Heart left ventricle (tissue), 16 donors: ENCODE measurements at regions not wholly inside any gene's neighbourhood (a gene's known extent, or its start where the extent isn't known, plus 50 kb on each side); places are given as distances from the start of the nearest gene placed in this dataset.

Source experiments
- ATAC-seq, 4 donors: fragments of 200-7000 bp; cut with Tn5 transposase; one replicate each; pipeline ENCODE4 v1.9.1; 2020 to 2022; ENCODE audit warnings: moderate library complexity in 4 of 4, mild to moderate bottlenecking in 3 of 4, moderate number of reproducible peaks in 1 of 4
- DNase-seq, 5 donors: peaks; one replicate each; pipeline ENCODE4 v3.0.0-alpha.2; 2020
- H3K27ac ChIP-seq, 12 donors: fragments of 200-600 bp; sonication (generic) in 4 of 12; one replicate each; pipeline versions ENCODE4 v1.5.0 to v1.8.0; 2016 to 2022; ENCODE audit warnings: mild to moderate bottlenecking in 2 of 12
- H3K27me3 ChIP-seq, 9 donors: fragments of 200-600 bp; sonication (generic) in 2 of 9; one replicate each; pipeline versions ENCODE4 v1.5.1 to v1.8.0; 2016 to 2022; ENCODE audit warnings: mild to moderate bottlenecking in 3 of 9
- H3K36me3 ChIP-seq, 9 donors: fragments of 200-600 bp; sonication (generic) in 2 of 9; one replicate each; pipeline versions ENCODE4 v1.5.0 to v1.8.0; 2018 to 2022; ENCODE audit warnings: mild to moderate bottlenecking in 2 of 9
- H3K4me1 ChIP-seq, 12 donors: fragments of 200-600 bp; sonication (generic) in 4 of 12; one replicate each; pipeline versions ENCODE4 v1.5.0 to v1.8.0; 2016 to 2022; ENCODE audit warnings: mild to moderate bottlenecking in 3 of 12
- H3K4me3 ChIP-seq, 12 donors: fragments of 200-600 bp; sonication (generic) in 4 of 12; one replicate each; pipeline versions ENCODE4 v1.5.0 to v1.8.0; 2017 to 2022; ENCODE audit warnings: mild to moderate bottlenecking in 9 of 12, moderate library complexity in 4 of 12
- H3K9me3 ChIP-seq, 12 donors: fragments of 200-600 bp; sonication (generic) in 4 of 12; one replicate each; pipeline versions ENCODE4 v1.5.0 to v1.8.0; 2016 to 2022; ENCODE audit warnings: mild to moderate bottlenecking in 1 of 12
- POLR2A ChIP-seq, 2 donors: fragments of 450-650 bp; IDR thresholded peaks; one replicate each; pipeline ENCODE4 v1.6.1; 2017; ENCODE audit warnings: antibody characterized with exemption in 2 of 2, mild to moderate bottlenecking in 2 of 2, moderate library complexity in 2 of 2
- WGBS, 4 donors: extraction: QIAGEN DNeasy Blood & Tissue Kit in 2 of 4; methylation state at CpG; one replicate each; pipeline versions ENCODE4 v1.1.5 to v1.1.7; 2013 to 2018; 5-methylcytosine and 5-hydroxymethylcytosine counted together
- intact Hi-C, 10 donors: fragments of 100-400 bp; cut with DNase I; formaldehyde crosslinking; loops; one replicate each; pipeline versions ENCODE4 v1.11.1 to v1.14.2; 2022
- TF ChIP-seq, protein P1 (sequence below), 12 donors: fragments of 200-600 bp; sonication (generic) in 4 of 12; IDR thresholded peaks; one replicate each; pipeline versions ENCODE4 v1.5.0 to v1.8.0; 2018 to 2022; ENCODE audit warnings: antibody characterized with exemption in 12 of 12, mild to moderate bottlenecking in 5 of 12
- donor health status: ischemic (EF 13 %, LVEDD 7.1; RV severe dilation, severe dysfunction).
- donor health status: healthy with polysubstance abuse.
- donor health status: DM: no; HTN: yes; CAD: no.
- donor health status: DM: no; HTN: no; CAD: no.
- donor health status: ischemic (EF 25% LVEDD 6.9; RV normal size, moderate dysfunction).
- donor health status: ischemic (EF 25% LVEDD 5.7; RV mildly dilated, moderate dysfunction).
- donor health status: healthy.
- donor health status: DM: yes; HTN: yes; CAD: no.
- donor health status: ischemic (EF 35%, LVEDD 5.7; RV mildly dilated, moderate dysfunction).
- donor health status: nonischemic (EF 11% LVEDD 7.7; RV severe dilation, severe dysfunction).
- donor health status: DM: yes; HTN: yes; CAD: no.
- donor health status: PGD.
- donor health status: ischemic (EF 29% LVEDD 5.4; RV normal size, mild dysfunction).
- donor health status: nonischemic (EF 23%, LVEDD 6.1; RV moderate dilation, normal function).

DNA sequence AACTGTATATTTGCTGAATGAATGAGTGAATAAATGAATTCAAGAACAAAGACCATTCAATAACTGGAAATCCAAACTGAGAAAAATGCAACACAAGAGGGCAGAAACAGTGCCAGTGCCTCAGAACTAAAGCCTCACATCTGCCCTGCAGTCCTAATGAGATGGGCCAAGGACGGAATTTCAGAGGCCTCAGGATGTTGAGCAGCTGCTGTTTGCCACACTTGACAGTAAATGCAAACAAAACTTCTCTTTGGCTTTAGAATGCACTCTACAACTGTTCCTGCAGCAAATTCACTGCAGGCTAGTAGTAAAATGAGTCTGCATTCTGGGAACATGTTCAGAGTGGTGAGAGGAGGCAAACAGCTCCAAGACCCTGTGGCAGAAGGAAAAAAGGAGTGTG lies 177.6 kb upstream of the LRFN2 start:
- TF ChIP-seq POLR2A (IDR thresholded peaks at IDR 0.05), result no peak
- TF ChIP-seq, protein P1, sequence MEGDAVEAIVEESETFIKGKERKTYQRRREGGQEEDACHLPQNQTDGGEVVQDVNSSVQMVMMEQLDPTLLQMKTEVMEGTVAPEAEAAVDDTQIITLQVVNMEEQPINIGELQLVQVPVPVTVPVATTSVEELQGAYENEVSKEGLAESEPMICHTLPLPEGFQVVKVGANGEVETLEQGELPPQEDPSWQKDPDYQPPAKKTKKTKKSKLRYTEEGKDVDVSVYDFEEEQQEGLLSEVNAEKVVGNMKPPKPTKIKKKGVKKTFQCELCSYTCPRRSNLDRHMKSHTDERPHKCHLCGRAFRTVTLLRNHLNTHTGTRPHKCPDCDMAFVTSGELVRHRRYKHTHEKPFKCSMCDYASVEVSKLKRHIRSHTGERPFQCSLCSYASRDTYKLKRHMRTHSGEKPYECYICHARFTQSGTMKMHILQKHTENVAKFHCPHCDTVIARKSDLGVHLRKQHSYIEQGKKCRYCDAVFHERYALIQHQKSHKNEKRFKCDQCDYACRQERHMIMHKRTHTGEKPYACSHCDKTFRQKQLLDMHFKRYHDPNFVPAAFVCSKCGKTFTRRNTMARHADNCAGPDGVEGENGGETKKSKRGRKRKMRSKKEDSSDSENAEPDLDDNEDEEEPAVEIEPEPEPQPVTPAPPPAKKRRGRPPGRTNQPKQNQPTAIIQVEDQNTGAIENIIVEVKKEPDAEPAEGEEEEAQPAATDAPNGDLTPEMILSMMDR (IDR thresholded peaks at IDR 0.05), result no peak
- H3K4me3 ChIP-seq, result no peak overlapping the region
- H3K27me3 ChIP-seq, result no peaks in the 10 kb centered on the region
- no peaks in the 10 kb centered on the region for H3K36me3 ChIP-seq
- peaks cover 0 to 10% (median 0%) of the 10 kb centered on the region in 12 donors for H3K4me1 ChIP-seq
- 63 to 78% (median 69%) methylated on average over 1 of the region's 1 CpG for WGBS, 4 donors
- ATAC-seq, result no peak
- H3K9me3 ChIP-seq, result no peaks in the 10 kb centered on the region
- intact Hi-C loops, result no loop called here
- no peak for DNase-seq
- no peak overlapping the region for H3K27ac ChIP-seq

DNA sequence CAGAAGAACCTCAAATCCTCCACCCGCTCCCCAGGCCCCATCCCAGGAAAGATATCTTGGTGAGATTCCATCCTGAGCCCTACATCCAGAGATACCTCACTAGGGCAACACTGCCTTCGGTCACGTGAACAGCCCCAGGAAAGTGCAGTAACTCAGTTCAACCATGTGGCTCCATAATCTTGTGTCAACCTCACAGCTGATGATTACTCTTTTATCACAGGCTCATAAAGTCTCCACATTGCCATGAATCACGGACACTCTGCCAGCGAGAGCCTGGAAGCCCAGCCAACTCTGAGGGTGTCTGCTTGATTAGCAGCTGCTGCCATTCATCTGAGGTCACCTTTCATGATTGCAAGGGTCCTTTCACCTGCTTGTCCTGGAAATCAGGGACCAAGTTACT lies 175.8 kb upstream of the LRFN2 start:
- TF ChIP-seq POLR2A (IDR thresholded peaks at IDR 0.05), result no peak
- TF ChIP-seq, protein P1 (IDR thresholded peaks at IDR 0.05), result peak in 2 of 12 donors; percentile 7 to 10
- Histone ChIP-seq H3K4me1 (peaks cover 0 to 13% (median 0%) of the 10 kb centered on the region in 12 donors), H3K27me3 (peaks cover 0 to 2% (median 0%) of the 10 kb centered on the region in 9 donors), H3K4me3 (no peak overlapping the region), H3K9me3 (no peaks in the 10 kb centered on the region), H3K27ac (no peak overlapping the region), H3K36me3 (no peaks in the 10 kb centered on the region)
- DNase-seq (peak in 4 of 5 donors; percentile 60 to 80 (median 68)), ATAC-seq (peak; percentile 86 to 98 (median 94))
- 28 to 50% (median 45%) methylated on average over 3 to 5 of the region's 5 CpGs for WGBS, 4 donors
- intact Hi-C loops, result no loop called here

DNA sequence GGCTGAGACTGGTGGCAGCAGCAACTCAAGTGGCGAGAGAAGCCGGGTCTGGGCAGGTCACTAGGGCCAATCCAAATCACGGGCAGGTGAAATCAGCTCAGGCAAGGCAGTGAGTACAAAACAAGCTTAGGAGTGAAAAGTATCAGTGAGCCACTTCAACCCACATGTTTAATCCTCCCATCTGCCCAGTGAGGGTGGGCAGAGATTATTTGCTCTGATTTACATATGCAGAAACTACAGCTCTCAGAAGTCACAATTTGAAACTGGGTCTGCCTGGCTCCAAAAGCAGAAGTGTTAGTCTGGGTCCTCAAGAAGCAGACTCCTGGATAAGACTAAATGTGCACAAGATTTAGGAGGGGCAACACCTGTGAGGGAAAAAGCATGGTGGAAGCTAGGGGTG lies 173.7 kb upstream of the LRFN2 start:
- 92 to 100% (median 94%) methylated on average over 3 of the region's 3 CpGs for WGBS, 4 donors
- no peak for TF ChIP-seq POLR2A (IDR thresholded peaks at IDR 0.05)
- TF ChIP-seq, protein P1 (IDR thresholded peaks at IDR 0.05), result no peak
- intact Hi-C loops, result no loop called here
- Histone ChIP-seq H3K4me1 (peaks cover 0 to 13% (median 0%) of the 10 kb centered on the region in 12 donors), H3K9me3 (no peaks in the 10 kb centered on the region), H3K36me3 (no peaks in the 10 kb centered on the region), H3K27me3 (peaks cover 0 to 9% (median 3%) of the 10 kb centered on the region in 9 donors), H3K4me3 (no peak overlapping the region), H3K27ac (no peak overlapping the region)
- no peak for ATAC-seq
- no peak for DNase-seq

DNA sequence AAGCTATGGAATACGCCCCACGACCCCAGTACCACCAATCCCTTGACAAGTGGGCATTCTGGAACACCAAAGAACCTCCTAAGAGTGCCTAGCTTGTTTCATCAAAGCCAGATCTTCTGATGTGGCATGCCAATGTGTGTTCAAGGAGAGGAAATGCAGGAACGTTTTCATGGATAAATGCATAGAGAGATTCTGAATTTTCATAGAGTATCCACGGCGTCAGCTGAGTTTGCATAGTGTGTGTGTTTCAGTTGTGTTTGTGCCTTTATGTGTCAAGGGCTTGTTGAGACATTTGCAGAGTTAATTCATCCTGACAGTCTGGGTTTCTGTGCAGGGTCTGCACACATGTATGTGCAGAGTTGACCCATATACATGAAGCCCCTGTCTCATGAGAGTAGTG lies 172.7 kb upstream of the LRFN2 start:
- intact Hi-C loops, result no loop called here
- 79 to 87% (median 83%) methylated on average over 5 of the region's 5 CpGs for WGBS, 4 donors
- H3K27ac ChIP-seq, result no peak overlapping the region
- DNase-seq (no peak), ATAC-seq (no peak)
- TF ChIP-seq, protein P1 (IDR thresholded peaks at IDR 0.05), result no peak
- no peak for TF ChIP-seq POLR2A (IDR thresholded peaks at IDR 0.05)
- H3K9me3 ChIP-seq, result no peaks in the 10 kb centered on the region
- no peak overlapping the region for H3K4me3 ChIP-seq
- peaks cover 0 to 18% (median 7%) of the 10 kb centered on the region in 9 donors for H3K27me3 ChIP-seq
- peaks cover 0 to 13% (median 0%) of the 10 kb centered on the region in 12 donors for H3K4me1 ChIP-seq
- no peaks in the 10 kb centered on the region for H3K36me3 ChIP-seq
